SH-SY5Y (cell line): ENCODE measurements at regions not wholly inside any gene's neighbourhood (a gene's known extent, or its start where the extent isn't known, plus 50 kb on each side); places are given as distances from the start of the nearest gene placed in this dataset.

Source experiments
- GATA2 ChIP-seq: IDR thresholded peaks from 2 replicates; pipeline ENCODE4 v1.6.1; 2011; ENCODE audit warnings: mild to moderate bottlenecking, low read depth, low read length
- GATA3 ChIP-seq: IDR thresholded peaks from 2 replicates; pipeline ENCODE4 v1.6.1; 2011; ENCODE audit warnings: low read depth, mild to moderate bottlenecking, low read length, moderate library complexity

DNA sequence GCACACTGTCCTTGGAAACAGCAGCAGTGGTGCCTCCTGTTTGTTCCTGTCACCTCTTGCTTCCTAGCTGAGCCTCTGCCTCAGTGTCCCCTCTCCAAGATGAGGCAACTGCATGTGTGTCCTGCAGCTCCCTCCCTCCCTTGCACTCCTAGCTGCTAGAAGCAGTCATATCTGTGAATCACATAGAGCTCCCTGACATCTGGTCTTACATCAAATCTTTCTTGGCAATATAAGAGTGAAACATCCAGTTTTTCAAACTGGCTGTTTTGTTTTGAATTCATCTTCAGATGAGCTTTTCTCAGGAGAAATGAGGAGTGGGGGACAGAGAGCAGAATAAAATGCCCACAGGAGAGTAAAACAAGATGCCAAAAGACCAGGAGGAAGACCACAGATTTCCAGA, 103.7 kb downstream of the VCPKMT start:
- TF ChIP-seq GATA2 (no peak), GATA3 (no peak)
